ENCODE measurements at regions not wholly inside any gene's neighbourhood (a gene's known extent, or its start where the extent isn't known, plus 50 kb on each side); places are given as distances from the start of the nearest gene placed in this dataset.
A peak's percentile ranks its signal among the peaks of the same experiment; 100 is the strongest.

GRCh38 chr10:28250782-28251181 lies 52.1 kb downstream of the MPP7 start:
- Histone ChIP-seq H3K27me3 (ENCODE audit: control insufficient read depth, insufficient read depth, low read length) (no peaks in the 10 kb centered on the region), H3K4me3 (ENCODE audit: low read depth, low read length) (no peak overlapping the region), H3K36me3 (ENCODE audit: control insufficient read depth, insufficient read depth, low read length) (no peaks in the 10 kb centered on the region)
- peak; percentile 64 for DNase-seq (ENCODE audit: low read depth)
- FAIRE-seq = no peak
- TF ChIP-seq, protein P1, sequence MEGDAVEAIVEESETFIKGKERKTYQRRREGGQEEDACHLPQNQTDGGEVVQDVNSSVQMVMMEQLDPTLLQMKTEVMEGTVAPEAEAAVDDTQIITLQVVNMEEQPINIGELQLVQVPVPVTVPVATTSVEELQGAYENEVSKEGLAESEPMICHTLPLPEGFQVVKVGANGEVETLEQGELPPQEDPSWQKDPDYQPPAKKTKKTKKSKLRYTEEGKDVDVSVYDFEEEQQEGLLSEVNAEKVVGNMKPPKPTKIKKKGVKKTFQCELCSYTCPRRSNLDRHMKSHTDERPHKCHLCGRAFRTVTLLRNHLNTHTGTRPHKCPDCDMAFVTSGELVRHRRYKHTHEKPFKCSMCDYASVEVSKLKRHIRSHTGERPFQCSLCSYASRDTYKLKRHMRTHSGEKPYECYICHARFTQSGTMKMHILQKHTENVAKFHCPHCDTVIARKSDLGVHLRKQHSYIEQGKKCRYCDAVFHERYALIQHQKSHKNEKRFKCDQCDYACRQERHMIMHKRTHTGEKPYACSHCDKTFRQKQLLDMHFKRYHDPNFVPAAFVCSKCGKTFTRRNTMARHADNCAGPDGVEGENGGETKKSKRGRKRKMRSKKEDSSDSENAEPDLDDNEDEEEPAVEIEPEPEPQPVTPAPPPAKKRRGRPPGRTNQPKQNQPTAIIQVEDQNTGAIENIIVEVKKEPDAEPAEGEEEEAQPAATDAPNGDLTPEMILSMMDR (IDR thresholded peaks at IDR 0.05; ENCODE audit: insufficient read depth, low read length, severe bottlenecking) = no peak

GRCh38 chr10:28250358-28250757 lies 52.5 kb downstream of the MPP7 start:
- no peak overlapping the region for H3K4me3 ChIP-seq (ENCODE audit: low read depth, low read length)
- H3K27me3 ChIP-seq (ENCODE audit: control insufficient read depth, insufficient read depth, low read length) = no peaks in the 10 kb centered on the region
- H3K36me3 ChIP-seq (ENCODE audit: control insufficient read depth, insufficient read depth, low read length) = no peaks in the 10 kb centered on the region
- FAIRE-seq = no peak
- DNase-seq (ENCODE audit: low read depth) = no peak
- TF ChIP-seq, protein P1 (IDR thresholded peaks at IDR 0.05; ENCODE audit: insufficient read depth, low read length, severe bottlenecking) = no peak

DNA sequence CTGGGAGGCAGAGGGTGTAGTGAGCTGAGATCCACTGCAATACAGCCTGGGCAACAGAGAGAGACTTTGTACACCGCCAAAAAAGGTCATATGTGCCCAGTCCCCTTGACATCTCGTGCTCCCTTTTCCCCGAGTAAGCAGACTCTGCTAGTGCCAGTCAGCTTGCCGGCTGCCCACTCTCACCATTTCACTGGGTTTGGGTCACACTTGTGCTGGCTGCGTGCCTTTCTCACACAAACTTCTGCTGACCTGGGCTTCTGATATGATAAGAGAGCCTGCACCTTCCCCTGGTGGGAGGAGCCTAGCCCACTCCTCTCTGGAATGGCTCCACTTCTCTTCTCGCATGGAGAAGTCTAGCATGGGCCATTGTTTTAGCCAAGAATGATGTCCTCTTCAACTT lies 53.4 kb downstream of the MPP7 start:
- DNase-seq (ENCODE audit: low read depth) = no peak
- FAIRE-seq = no peak
- Histone ChIP-seq H3K4me3 (ENCODE audit: low read depth, low read length) (no peak overlapping the region), H3K36me3 (ENCODE audit: control insufficient read depth, insufficient read depth, low read length) (no peaks in the 10 kb centered on the region), H3K27me3 (ENCODE audit: control insufficient read depth, insufficient read depth, low read length) (no peaks in the 10 kb centered on the region)
- TF ChIP-seq, protein P1 (IDR thresholded peaks at IDR 0.05; ENCODE audit: insufficient read depth, low read length, severe bottlenecking) = no peak

DNA sequence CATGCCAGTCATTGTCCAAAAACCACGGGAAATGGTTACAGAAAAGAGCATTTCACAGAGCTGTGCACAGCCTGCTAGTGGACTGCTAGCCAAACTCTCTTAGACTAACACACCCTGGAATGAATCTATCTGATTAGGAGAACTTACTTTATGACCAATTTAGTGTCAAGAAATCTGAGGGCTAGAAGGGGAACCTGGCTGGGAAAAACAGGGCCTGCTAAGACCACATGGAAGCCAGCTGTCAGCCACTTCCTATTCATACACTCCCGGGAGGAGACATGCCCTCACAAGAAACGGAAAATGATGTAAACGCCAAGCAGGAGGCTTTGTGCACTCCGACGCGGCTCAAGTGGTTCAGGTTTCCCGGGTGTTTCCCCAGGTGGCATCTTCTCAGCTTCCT lies 54.8 kb downstream of the MPP7 start:
- FAIRE-seq (no peak), DNase-seq (ENCODE audit: low read depth) (peak; percentile 89)
- TF ChIP-seq, protein P1 (IDR thresholded peaks at IDR 0.05; ENCODE audit: insufficient read depth, low read length, severe bottlenecking) = no peak
- no peaks in the 10 kb centered on the region for H3K27me3 ChIP-seq (ENCODE audit: control insufficient read depth, insufficient read depth, low read length)
- no peak overlapping the region for H3K4me3 ChIP-seq (ENCODE audit: low read depth, low read length)
- H3K36me3 ChIP-seq (ENCODE audit: control insufficient read depth, insufficient read depth, low read length) = no peaks in the 10 kb centered on the region

GRCh38 chr10:28246023-28246422 lies 56.8 kb downstream of the MPP7 start:
- Histone ChIP-seq H3K4me3 (ENCODE audit: low read depth, low read length) (no peak overlapping the region), H3K36me3 (ENCODE audit: control insufficient read depth, insufficient read depth, low read length) (no peaks in the 10 kb centered on the region), H3K27me3 (ENCODE audit: control insufficient read depth, insufficient read depth, low read length) (no peaks in the 10 kb centered on the region)
- FAIRE-seq (no peak), DNase-seq (ENCODE audit: low read depth) (peak; percentile 37)
- TF ChIP-seq, protein P1 (IDR thresholded peaks at IDR 0.05; ENCODE audit: insufficient read depth, low read length, severe bottlenecking) = no peak

- H3K4me3 ChIP-seq (ENCODE audit: low read depth, low read length) = no peak overlapping the region
- no peaks in the 10 kb centered on the region for H3K36me3 ChIP-seq (ENCODE audit: control insufficient read depth, insufficient read depth, low read length)
- H3K27me3 ChIP-seq (ENCODE audit: control insufficient read depth, insufficient read depth, low read length) = no peaks in the 10 kb centered on the region
- FAIRE-seq (no peak), DNase-seq (ENCODE audit: low read depth) (no peak)
- TF ChIP-seq, protein P1 (IDR thresholded peaks at IDR 0.05; ENCODE audit: insufficient read depth, low read length, severe bottlenecking) = no peak
Observed at GRCh38 chr10:28243923-28244322, 58.9 kb downstream of the MPP7 start.

All from bronchial epithelial cell (primary cell).